A549 (cell line): ENCODE measurements at regions not wholly inside any gene's neighbourhood (a gene's known extent, or its start where the extent isn't known, plus 50 kb on each side); places are given as distances from the start of the nearest gene placed in this dataset.

ENCODE experiments used
- ATAC-seq, 2 experiments: fragments of 200-7000 bp in 1 of 2; fragments of >200 bp in 1 of 2; cut with Nextera tagmentation in 1 of 2; cut with Tn5 transposase in 1 of 2; 3 replicates each; pipeline versions ENCODE4 v1.8.0 to v1.9.1; 2018 to 2020; ENCODE audit warnings: mild to moderate bottlenecking in 1 of 2, moderate library complexity in 1 of 2
- CTCF ChIA-PET: fragments of 300-600 bp; sonication (Branson Sonifier 250); formaldehyde crosslinking; extraction: SDS; loops from one replicate; lab custom pipeline; 2021; ENCODE audit warnings: antibody characterized with exemption, inconsistent platforms; lab: Yijun Ruan, JAX
- POLR2A ChIA-PET: fragments of 350-600 bp; formaldehyde crosslinking; extraction: SDS; loops from one replicate; lab custom pipeline; 2021; ENCODE audit warnings: antibody characterized with exemption, inconsistent platforms; lab: Yijun Ruan, JAX
- DNase-seq, 2 experiments: peaks; one replicate each; pipeline versions ENCODE4 v3.0.0 to v3.0.0-alpha.2; 2011 to 2016; ENCODE audit warnings: low read depth in 1 of 2, low spot score in 1 of 2
- FAIRE-seq: peaks from 2 replicates; lab custom pipeline; 2011; peaks lifted over from hg19 to GRCh38; lab: Jason Lieb, UNC
- H3K27ac ChIP-seq, 2 experiments: fragments of >200 bp; sonication (Bioruptor Twin); formaldehyde crosslinking; 3 replicates each; pipeline ENCODE4 v1.5.1; 2016 to 2017
- H3K4me1 ChIP-seq: fragments of >200 bp; sonication (Bioruptor Twin); formaldehyde crosslinking; 3 replicates; pipeline ENCODE4 v1.6.1; 2016
- H3K4me2 ChIP-seq: fragments of >200 bp; sonication (Bioruptor Twin); formaldehyde crosslinking; 3 replicates; pipeline ENCODE4 v1.6.1; 2016
- H3K4me3 ChIP-seq: fragments of >200 bp; sonication (Bioruptor Twin); formaldehyde crosslinking; 3 replicates; pipeline ENCODE4 v1.5.1; 2016
- H3K9me3 ChIP-seq: fragments of >200 bp; sonication (Bioruptor Twin); formaldehyde crosslinking; 3 replicates; pipeline ENCODE4 v1.6.1; 2016
- BHLHE40 ChIP-seq: IDR thresholded peaks from 2 replicates; pipeline ENCODE4 v1.6.1; 2012; ENCODE audit warnings: low read depth, low read length, inconsistent platforms
- CBX8 ChIP-seq: fragments of 200-600 bp; sonication (generic); IDR thresholded peaks from 2 replicates; pipeline ENCODE4 v1.6.1; 2016
- EHF ChIP-seq: fragments of 250-450 bp; sonication (Bioruptor Pico); IDR thresholded peaks from 2 replicates; pipeline ENCODE4 v1.5.0; 2020; ENCODE audit warnings: mild to moderate bottlenecking
- ESRRA ChIP-seq: fragments of 150-350 bp; IDR thresholded peaks from 2 replicates; pipeline ENCODE4 v1.6.1; 2014; ENCODE audit warnings: mild to moderate bottlenecking, low read length, borderline replicate concordance
- FOSL2 ChIP-seq, 2 experiments: fragments of 450-650 bp in 1 of 2; fragments of >200 bp in 1 of 2; sonication (Bioruptor Twin) in 1 of 2; formaldehyde crosslinking; IDR thresholded peaks; 2 replicates each; pipeline versions ENCODE4 v1.5.0 to v1.6.1; 2016 to 2020; ENCODE audit warnings: mild to moderate bottlenecking in 1 of 2, moderate library complexity in 1 of 2
- FOXS1 ChIP-seq: fragments of 250-450 bp; sonication (Bioruptor Pico); IDR thresholded peaks from 2 replicates; pipeline ENCODE4 v1.5.0; 2020; ENCODE audit warnings: mild to moderate bottlenecking, moderate library complexity
- HDAC2 ChIP-seq: fragments of 200-600 bp; sonication (generic); IDR thresholded peaks from 2 replicates; pipeline ENCODE4 v1.6.1; 2016
- HEYL ChIP-seq: fragments of 250-450 bp; sonication (Bioruptor Pico); IDR thresholded peaks from 2 replicates; pipeline ENCODE4 v1.8.0; 2021; ENCODE audit warnings: mild to moderate bottlenecking, moderate library complexity
- JUN ChIP-seq, 2 experiments: fragments of >200 bp; sonication (Bioruptor Twin); formaldehyde crosslinking; IDR thresholded peaks; 2 replicates in 1 of 2; 3 replicates in 1 of 2; pipeline ENCODE4 v1.6.1; 2016 to 2017
- JUNB ChIP-seq: fragments of >200 bp; sonication (Bioruptor Twin); formaldehyde crosslinking; IDR thresholded peaks from 2 replicates; pipeline ENCODE4 v1.6.1; 2016
- KDM1A ChIP-seq: fragments of 200-600 bp; sonication (generic); IDR thresholded peaks from 2 replicates; pipeline ENCODE4 v1.6.1; 2016; ENCODE audit warnings: low read depth, mild to moderate bottlenecking
- MAZ ChIP-seq: fragments of 150-350 bp; IDR thresholded peaks from 2 replicates; pipeline ENCODE4 v1.6.1; 2014; ENCODE audit warnings: antibody characterized with exemption, low read depth, low read length, borderline replicate concordance
- NR3C1 ChIP-seq: fragments of >200 bp; sonication (Bioruptor Twin); formaldehyde crosslinking; IDR thresholded peaks from 3 replicates; pipeline ENCODE4 v1.6.1; 2017
- PHF8 ChIP-seq: fragments of 200-600 bp; sonication (generic); IDR thresholded peaks from 2 replicates; pipeline ENCODE4 v1.6.1; 2016; ENCODE audit warnings: low read depth, mild to moderate bottlenecking, antibody characterized with exemption, moderate library complexity, borderline replicate concordance
- RAD21 ChIP-seq, 2 experiments: fragments of >200 bp in 1 of 2; sonication (Bioruptor Twin) in 1 of 2; formaldehyde crosslinking in 1 of 2; IDR thresholded peaks in 1 of 2; conservative IDR thresholded peaks in 1 of 2; 2 replicates in 1 of 2; 3 replicates in 1 of 2; pipeline ENCODE4 v1.6.1; 2012 to 2018; ENCODE audit warnings: inconsistent platforms in 1 of 2
- RNF2 ChIP-seq: fragments of 200-600 bp; sonication (generic); IDR thresholded peaks from 2 replicates; pipeline ENCODE4 v1.6.1; 2016; ENCODE audit warnings: low read depth, mild to moderate bottlenecking, antibody characterized with exemption, moderate library complexity, borderline replicate concordance
- SMC3 ChIP-seq: fragments of >200 bp; sonication (Bioruptor Twin); formaldehyde crosslinking; IDR thresholded peaks from 3 replicates; pipeline ENCODE4 v1.6.1; 2018; ENCODE audit warnings: inconsistent platforms
- TP53 ChIP-seq: fragments of 250-450 bp; sonication (Bioruptor Pico); IDR thresholded peaks from 2 replicates; pipeline ENCODE4 v1.5.0; 2021; ENCODE audit warnings: mild to moderate bottlenecking, moderate library complexity
- ZFP36 ChIP-seq: fragments of 450-650 bp; IDR thresholded peaks from 2 replicates; pipeline ENCODE4 v1.6.1; 2014; ENCODE audit warnings: borderline replicate concordance; ENCODE audit not compliant: partially characterized antibody
- ZSCAN20 ChIP-seq: fragments of 250-450 bp; sonication (Bioruptor Pico); IDR thresholded peaks from 2 replicates; pipeline ENCODE4 v1.8.0; 2022; ENCODE audit warnings: mild to moderate bottlenecking, moderate library complexity
- WGBS: methylation state at CpG from one replicate; pipeline ENCODE4 v1.1.6; 2017; ENCODE audit errors: missing lambda C conversion rate; 5-methylcytosine and 5-hydroxymethylcytosine counted together
- TF ChIP-seq, protein P1 (sequence below): fragments of 450-650 bp; IDR thresholded peaks from 2 replicates; pipeline ENCODE4 v1.6.1; 2014; ENCODE audit warnings: antibody characterized with exemption
- TF ChIP-seq, protein P2 (sequence below): fragments of 250-450 bp; sonication (Bioruptor Pico); IDR thresholded peaks from 2 replicates; pipeline ENCODE4 v1.5.0; 2020; ENCODE audit warnings: low read depth, mild to moderate bottlenecking, moderate library complexity
- TF ChIP-seq, protein P3 (sequence below): fragments of 200-600 bp; sonication (generic); IDR thresholded peaks from 2 replicates; pipeline ENCODE4 v1.6.1; 2016; ENCODE audit warnings: antibody characterized with exemption, mild to moderate bottlenecking, moderate library complexity

DNA sequence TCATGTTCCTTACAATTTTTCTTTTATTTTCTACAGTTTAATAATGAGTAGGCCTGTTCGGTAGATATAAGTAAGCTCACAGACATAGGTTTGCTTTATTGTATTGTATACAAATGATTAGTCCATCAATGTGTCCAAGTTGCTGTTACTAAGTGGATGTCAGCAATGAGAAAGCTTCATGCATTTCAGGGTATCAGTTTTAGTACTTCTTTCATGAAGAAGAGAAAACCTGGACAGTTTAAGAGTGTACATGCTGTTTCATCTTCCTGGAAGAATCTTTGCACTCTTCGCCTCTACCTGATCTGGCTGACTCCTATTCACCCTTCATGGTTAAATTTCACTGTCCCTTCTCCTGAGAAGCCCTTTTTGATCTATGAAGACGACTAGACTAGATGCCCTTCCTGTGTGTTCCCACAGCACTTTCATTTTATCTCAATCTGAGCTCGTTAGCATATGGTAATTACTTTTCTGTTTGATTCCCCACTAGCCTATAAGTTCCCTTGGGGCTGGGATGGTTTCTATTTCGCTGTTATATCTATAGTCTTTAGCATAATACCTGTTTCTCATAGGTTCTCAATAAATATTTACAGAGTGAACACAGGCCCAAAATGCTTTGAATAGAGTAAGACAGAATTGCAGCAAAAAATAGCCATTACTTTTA, 70.7 kb downstream of the CETN3 start:
- Histone ChIP-seq H3K4me2 (no peak overlapping the region), H3K4me3 (no peak overlapping the region), H3K27ac (no peak overlapping the region), H3K9me3 (no peaks in the 10 kb centered on the region), H3K4me1 (no peaks in the 10 kb centered on the region)
- TF ChIP-seq FOSL2 (IDR thresholded peaks at IDR 0.05) (no peak), FOSL2 (CRISPR knock-in tag; IDR thresholded peaks at IDR 0.05) (no peak), SMC3 (no peak), ZFP36 (no peak), ESRRA (no peak), FOXS1 (no peak), TP53 (CRISPR knock-in tag) (no peak), ZSCAN20 (CRISPR knock-in tag) (no peak), KDM1A (no peak), MAZ (no peak), HEYL (CRISPR knock-in tag) (no peak), BHLHE40 (no peak), PHF8 (no peak), HDAC2 (no peak), JUN (IDR thresholded peaks at IDR 0.05) (no peak), JUNB (no peak), NR3C1 (no peak), EHF (CRISPR knock-in tag) (no peak), RAD21 (conservative IDR thresholded peaks at IDR 0.05 in 1 of 2, IDR thresholded peaks at IDR 0.05 in 1 of 2) (no peak)
- TF ChIP-seq, protein P1, sequence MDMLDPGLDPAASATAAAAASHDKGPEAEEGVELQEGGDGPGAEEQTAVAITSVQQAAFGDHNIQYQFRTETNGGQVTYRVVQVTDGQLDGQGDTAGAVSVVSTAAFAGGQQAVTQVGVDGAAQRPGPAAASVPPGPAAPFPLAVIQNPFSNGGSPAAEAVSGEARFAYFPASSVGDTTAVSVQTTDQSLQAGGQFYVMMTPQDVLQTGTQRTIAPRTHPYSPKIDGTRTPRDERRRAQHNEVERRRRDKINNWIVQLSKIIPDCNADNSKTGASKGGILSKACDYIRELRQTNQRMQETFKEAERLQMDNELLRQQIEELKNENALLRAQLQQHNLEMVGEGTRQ, result no peak
- TF ChIP-seq, protein P2, sequence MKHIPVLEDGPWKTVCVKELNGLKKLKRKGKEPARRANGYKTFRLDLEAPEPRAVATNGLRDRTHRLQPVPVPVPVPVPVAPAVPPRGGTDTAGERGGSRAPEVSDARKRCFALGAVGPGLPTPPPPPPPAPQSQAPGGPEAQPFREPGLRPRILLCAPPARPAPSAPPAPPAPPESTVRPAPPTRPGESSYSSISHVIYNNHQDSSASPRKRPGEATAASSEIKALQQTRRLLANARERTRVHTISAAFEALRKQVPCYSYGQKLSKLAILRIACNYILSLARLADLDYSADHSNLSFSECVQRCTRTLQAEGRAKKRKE (CRISPR knock-in tag), result no peak
- DNase-seq, result no peak
- ATAC-seq, result no peak
- ChIA-PET POLR2A (no interaction called here), CTCF (no interaction called here)
- 28% methylated on average over 5 of the region's 5 CpGs for WGBS
- FAIRE-seq, result no peak

DNA sequence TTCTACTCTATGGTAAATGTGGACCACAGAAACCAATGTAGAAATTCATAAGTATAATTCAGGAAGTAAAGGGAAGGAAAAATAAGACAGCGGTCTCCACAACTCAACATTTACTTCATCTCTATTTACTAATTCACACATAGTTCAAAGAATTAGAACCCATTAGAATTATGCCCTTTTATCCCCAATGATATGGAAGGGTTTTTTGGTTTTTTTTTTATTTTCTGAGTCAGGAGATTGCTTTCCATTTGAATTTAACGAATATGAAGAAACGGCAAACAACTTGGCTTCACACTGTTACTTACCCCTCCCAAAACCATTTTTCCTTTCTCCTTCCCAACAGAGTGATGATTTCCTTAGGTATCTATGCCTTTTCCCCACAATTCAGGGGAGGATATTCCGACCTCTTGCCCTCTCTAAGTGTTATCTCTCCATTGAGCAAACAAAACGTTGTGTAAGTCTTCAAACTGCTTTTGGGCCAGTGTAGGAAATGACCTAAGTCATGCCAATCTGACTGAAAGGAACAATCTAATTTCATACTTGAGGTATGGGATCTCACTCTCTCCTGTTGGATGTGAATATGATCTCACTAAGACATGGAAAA, 72.0 kb downstream of the CETN3 start:
- ATAC-seq, result no peak
- CTCF ChIA-PET, result interaction anchor here (0.6 kb wide), 1 partner anchor 77 kb away, joined by 3 read pairs; no protein-coding TSS in a partner anchor
- TF ChIP-seq RNF2 (peak; percentile 94), CBX8 (peak; percentile 75; the same call in 1 of the 2 replicates)
- TF ChIP-seq, protein P3, sequence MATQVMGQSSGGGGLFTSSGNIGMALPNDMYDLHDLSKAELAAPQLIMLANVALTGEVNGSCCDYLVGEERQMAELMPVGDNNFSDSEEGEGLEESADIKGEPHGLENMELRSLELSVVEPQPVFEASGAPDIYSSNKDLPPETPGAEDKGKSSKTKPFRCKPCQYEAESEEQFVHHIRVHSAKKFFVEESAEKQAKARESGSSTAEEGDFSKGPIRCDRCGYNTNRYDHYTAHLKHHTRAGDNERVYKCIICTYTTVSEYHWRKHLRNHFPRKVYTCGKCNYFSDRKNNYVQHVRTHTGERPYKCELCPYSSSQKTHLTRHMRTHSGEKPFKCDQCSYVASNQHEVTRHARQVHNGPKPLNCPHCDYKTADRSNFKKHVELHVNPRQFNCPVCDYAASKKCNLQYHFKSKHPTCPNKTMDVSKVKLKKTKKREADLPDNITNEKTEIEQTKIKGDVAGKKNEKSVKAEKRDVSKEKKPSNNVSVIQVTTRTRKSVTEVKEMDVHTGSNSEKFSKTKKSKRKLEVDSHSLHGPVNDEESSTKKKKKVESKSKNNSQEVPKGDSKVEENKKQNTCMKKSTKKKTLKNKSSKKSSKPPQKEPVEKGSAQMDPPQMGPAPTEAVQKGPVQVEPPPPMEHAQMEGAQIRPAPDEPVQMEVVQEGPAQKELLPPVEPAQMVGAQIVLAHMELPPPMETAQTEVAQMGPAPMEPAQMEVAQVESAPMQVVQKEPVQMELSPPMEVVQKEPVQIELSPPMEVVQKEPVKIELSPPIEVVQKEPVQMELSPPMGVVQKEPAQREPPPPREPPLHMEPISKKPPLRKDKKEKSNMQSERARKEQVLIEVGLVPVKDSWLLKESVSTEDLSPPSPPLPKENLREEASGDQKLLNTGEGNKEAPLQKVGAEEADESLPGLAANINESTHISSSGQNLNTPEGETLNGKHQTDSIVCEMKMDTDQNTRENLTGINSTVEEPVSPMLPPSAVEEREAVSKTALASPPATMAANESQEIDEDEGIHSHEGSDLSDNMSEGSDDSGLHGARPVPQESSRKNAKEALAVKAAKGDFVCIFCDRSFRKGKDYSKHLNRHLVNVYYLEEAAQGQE, result no peak
- POLR2A ChIA-PET, result interaction anchor here (0.7 kb wide), 1 partner anchor 412 kb away, joined by 3 read pairs; no protein-coding TSS in a partner anchor
- Histone ChIP-seq H3K27ac (no peak overlapping the region), H3K9me3 (no peaks in the 10 kb centered on the region), H3K4me2 (no peak overlapping the region), H3K4me1 (no peaks in the 10 kb centered on the region), H3K4me3 (no peak overlapping the region)
- 28% methylated on average over 5 of the region's 5 CpGs for WGBS
- peak in 1 of 2 experiments; percentile 3 for DNase-seq
- no peak for FAIRE-seq
